Vagina (tissue), 2 donors: ENCODE measurements at regions not wholly inside any gene's neighbourhood (a gene's known extent, or its start where the extent isn't known, plus 50 kb on each side); places are given as distances from the start of the nearest gene placed in this dataset.
A peak's percentile ranks its signal among the peaks of the same experiment; 100 is the strongest.

Source experiments
- DNase-seq, 2 donors: peaks; one replicate each; pipeline ENCODE4 v3.0.0-alpha.2; 2017; ENCODE audit errors: extremely low spot score in 2 of 2
- H3K27ac ChIP-seq: fragments of 200-600 bp; sonication (generic); one replicate; pipeline ENCODE4 v1.5.1; 2019
- H3K27me3 ChIP-seq: fragments of 200-600 bp; sonication (generic); one replicate; pipeline ENCODE4 v1.5.1; 2019
- H3K36me3 ChIP-seq, 2 donors: fragments of 200-600 bp; sonication (generic); one replicate each; pipeline ENCODE4 v1.5.1; 2017 to 2019
- H3K4me1 ChIP-seq: fragments of 200-600 bp; sonication (generic); one replicate; pipeline ENCODE4 v1.5.1; 2019
- H3K4me3 ChIP-seq, 2 donors: fragments of 200-600 bp; sonication (generic); 1 replicate in 1 of 2; 2 replicates in 1 of 2; pipeline ENCODE4 v1.5.1; 2016 to 2019
- H3K9me3 ChIP-seq: fragments of 200-600 bp; sonication (generic); one replicate; pipeline ENCODE4 v1.5.1; 2019
- POLR2A ChIP-seq, 2 donors: fragments of 450-650 bp; IDR thresholded peaks; one replicate each; pipeline ENCODE4 v1.6.1; 2017; ENCODE audit warnings: antibody characterized with exemption in 2 of 2, mild to moderate bottlenecking in 2 of 2, moderate library complexity in 2 of 2
- POLR2AphosphoS5 ChIP-seq, 2 donors: sonication (generic); formaldehyde crosslinking; IDR thresholded peaks; one replicate each; pipeline ENCODE4 v1.9.0; 2017; ENCODE audit warnings: antibody characterized with exemption in 2 of 2, mild to moderate bottlenecking in 2 of 2, low read depth in 1 of 2; ENCODE audit not compliant: insufficient read depth in 1 of 2
- intact Hi-C: fragments of 100-400 bp; cut with DNase I; formaldehyde crosslinking; loops from one replicate; pipeline ENCODE4 v1.15.1; 2023
- TF ChIP-seq, protein P1 (sequence below), 3 experiments: fragments of 450-650 bp in 2 of 3; fragments of 200-600 bp in 1 of 3; sonication (generic) in 1 of 3; IDR thresholded peaks; one replicate each; pipeline ENCODE4 v1.5.1; 2017 to 2019; ENCODE audit warnings: antibody characterized with exemption in 3 of 3, mild to moderate bottlenecking in 2 of 3, moderate library complexity in 2 of 3

GRCh38 chr3:159605776-159606175, 382.9 kb upstream of the IL12A start:
- Histone ChIP-seq H3K4me1 (peaks cover 7% of the 10 kb centered on the region), H3K36me3 (no peaks in the 10 kb centered on the region), H3K4me3 (no peak overlapping the region), H3K9me3 (no peaks in the 10 kb centered on the region), H3K27ac (no peak overlapping the region), H3K27me3 (no peaks in the 10 kb centered on the region)
- DNase-seq = no peak
- intact Hi-C loops = no loop called here
- TF ChIP-seq POLR2A (IDR thresholded peaks at IDR 0.05) (no peak), POLR2AphosphoS5 (IDR thresholded peaks at IDR 0.05; ENCODE audit: insufficient read depth in 1 of 2, low read depth in 1 of 2) (no peak)
- TF ChIP-seq, protein P1, sequence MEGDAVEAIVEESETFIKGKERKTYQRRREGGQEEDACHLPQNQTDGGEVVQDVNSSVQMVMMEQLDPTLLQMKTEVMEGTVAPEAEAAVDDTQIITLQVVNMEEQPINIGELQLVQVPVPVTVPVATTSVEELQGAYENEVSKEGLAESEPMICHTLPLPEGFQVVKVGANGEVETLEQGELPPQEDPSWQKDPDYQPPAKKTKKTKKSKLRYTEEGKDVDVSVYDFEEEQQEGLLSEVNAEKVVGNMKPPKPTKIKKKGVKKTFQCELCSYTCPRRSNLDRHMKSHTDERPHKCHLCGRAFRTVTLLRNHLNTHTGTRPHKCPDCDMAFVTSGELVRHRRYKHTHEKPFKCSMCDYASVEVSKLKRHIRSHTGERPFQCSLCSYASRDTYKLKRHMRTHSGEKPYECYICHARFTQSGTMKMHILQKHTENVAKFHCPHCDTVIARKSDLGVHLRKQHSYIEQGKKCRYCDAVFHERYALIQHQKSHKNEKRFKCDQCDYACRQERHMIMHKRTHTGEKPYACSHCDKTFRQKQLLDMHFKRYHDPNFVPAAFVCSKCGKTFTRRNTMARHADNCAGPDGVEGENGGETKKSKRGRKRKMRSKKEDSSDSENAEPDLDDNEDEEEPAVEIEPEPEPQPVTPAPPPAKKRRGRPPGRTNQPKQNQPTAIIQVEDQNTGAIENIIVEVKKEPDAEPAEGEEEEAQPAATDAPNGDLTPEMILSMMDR (IDR thresholded peaks at IDR 0.05) = no peak

- H3K36me3 ChIP-seq = no peaks in the 10 kb centered on the region
- peaks cover 7% of the 10 kb centered on the region for H3K4me1 ChIP-seq
- H3K27ac ChIP-seq = no peak overlapping the region
- no peak overlapping the region for H3K4me3 ChIP-seq
- DNase-seq = no peak
- intact Hi-C loops = no loop called here
- TF ChIP-seq POLR2AphosphoS5 (IDR thresholded peaks at IDR 0.05; ENCODE audit: insufficient read depth in 1 of 2, low read depth in 1 of 2) (no peak), POLR2A (IDR thresholded peaks at IDR 0.05) (no peak)
- TF ChIP-seq, protein P1 (IDR thresholded peaks at IDR 0.05) = no peak
- no peaks in the 10 kb centered on the region for H3K9me3 ChIP-seq
- no peaks in the 10 kb centered on the region for H3K27me3 ChIP-seq
Measured at GRCh38 chr3:159607856-159608255, 380.8 kb upstream of the IL12A start.

DNA sequence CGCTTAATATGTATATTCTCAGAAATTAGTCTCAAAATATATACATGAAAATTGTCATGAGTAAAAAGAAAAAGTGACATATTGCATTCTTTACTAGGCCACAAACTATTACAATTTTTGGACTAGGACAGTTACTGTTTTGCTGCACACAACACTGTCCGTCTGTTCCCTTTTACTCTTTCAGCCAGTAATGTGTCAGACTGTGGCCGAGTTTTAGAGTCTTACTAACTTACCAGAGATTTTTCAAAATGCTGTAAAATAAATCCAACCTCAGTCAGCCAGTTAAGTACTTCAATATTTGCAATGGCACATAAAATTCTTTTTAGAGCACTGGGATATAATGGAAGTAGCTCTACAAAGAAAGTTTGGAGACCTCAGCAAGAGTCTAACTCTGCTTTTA, 380.3 kb upstream of the IL12A start:
- intact Hi-C loops = no loop called here
- H3K9me3 ChIP-seq = no peaks in the 10 kb centered on the region
- no peak overlapping the region for H3K4me3 ChIP-seq
- no peak overlapping the region for H3K27ac ChIP-seq
- no peaks in the 10 kb centered on the region for H3K36me3 ChIP-seq
- DNase-seq = no peak
- TF ChIP-seq, protein P1 (IDR thresholded peaks at IDR 0.05) = no peak
- TF ChIP-seq POLR2A (IDR thresholded peaks at IDR 0.05) (no peak), POLR2AphosphoS5 (IDR thresholded peaks at IDR 0.05; ENCODE audit: insufficient read depth in 1 of 2, low read depth in 1 of 2) (no peak)
- H3K27me3 ChIP-seq = no peaks in the 10 kb centered on the region
- H3K4me1 ChIP-seq = peaks cover 7% of the 10 kb centered on the region

DNA sequence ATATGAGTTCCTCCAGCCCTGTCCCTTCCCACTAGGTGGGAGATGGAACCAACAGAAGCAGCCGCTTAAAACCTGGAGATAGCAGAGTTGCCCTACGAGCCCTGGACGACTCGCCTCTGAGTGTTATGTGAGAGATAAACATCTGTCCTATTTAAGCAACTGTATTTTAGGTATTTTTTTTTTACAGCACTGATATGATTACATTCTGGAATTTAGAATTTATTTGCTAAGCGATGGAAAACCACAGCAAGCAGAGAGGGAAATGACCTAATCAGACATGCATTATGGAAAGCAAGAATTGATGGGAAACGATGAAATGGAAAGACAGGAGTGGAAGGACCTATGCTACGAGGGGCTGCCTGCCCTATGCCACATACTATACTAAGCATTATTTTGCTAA, 379.0 kb upstream of the IL12A start:
- Histone ChIP-seq H3K36me3 (no peaks in the 10 kb centered on the region), H3K4me1 (peaks cover 3% of the 10 kb centered on the region), H3K27me3 (no peaks in the 10 kb centered on the region), H3K27ac (no peak overlapping the region), H3K9me3 (no peaks in the 10 kb centered on the region), H3K4me3 (no peak overlapping the region)
- intact Hi-C loops = loop anchor here (10.0 kb wide), 1 partner anchor 195 kb away; no protein-coding TSS in a partner anchor
- TF ChIP-seq POLR2AphosphoS5 (IDR thresholded peaks at IDR 0.05; ENCODE audit: insufficient read depth in 1 of 2, low read depth in 1 of 2) (no peak), POLR2A (IDR thresholded peaks at IDR 0.05) (no peak)
- TF ChIP-seq, protein P1 (IDR thresholded peaks at IDR 0.05) = no peak
- DNase-seq = no peak

- no peak for DNase-seq
- Histone ChIP-seq H3K27ac (no peak overlapping the region), H3K36me3 (no peaks in the 10 kb centered on the region), H3K27me3 (no peaks in the 10 kb centered on the region), H3K4me3 (no peak overlapping the region), H3K4me1 (peaks cover 10% of the 10 kb centered on the region), H3K9me3 (no peaks in the 10 kb centered on the region)
- intact Hi-C loops = loop anchor here (10.0 kb wide), 1 partner anchor 188 kb away; no protein-coding TSS in a partner anchor
- TF ChIP-seq POLR2AphosphoS5 (IDR thresholded peaks at IDR 0.05; ENCODE audit: insufficient read depth in 1 of 2, low read depth in 1 of 2) = no peak
- TF ChIP-seq, protein P1 (IDR thresholded peaks at IDR 0.05) = peak; percentile 22 to 33 (median 29)
Measured at GRCh38 chr3:159616234-159616825, 372.3 kb upstream of the IL12A start.
